Pons (tissue), 1 donor: ENCODE measurements at regions not wholly inside any gene's neighbourhood (a gene's known extent, or its start where the extent isn't known, plus 50 kb on each side); places are given as distances from the start of the nearest gene placed in this dataset.
"Not testable (repeated sequence)": the region's sequence is repeated elsewhere in the genome, so short reads cannot be mapped to it uniquely, and the experiment has no call there.

Experiments
- DNase-seq: peaks from one replicate; pipeline ENCODE4 v3.0.0-alpha.2; 2016; ENCODE audit warnings: low spot score

- peak; percentile 82 for DNase-seq
These were observed 68.5 kb downstream of the TMCO5A start for GRCh38 chr15:38002883-38003477.

- DNase-seq, result no peak
These were observed 69.9 kb downstream of the TMCO5A start for GRCh38 chr15:38004218-38004861.

GRCh38 chr15:38005953-38006808 is 71.7 kb downstream of the TMCO5A start:
- DNase-seq, result peak; percentile 57

- DNase-seq, result no peak
These were observed 76.0 kb downstream of the TMCO5A start for GRCh38 chr15:38010395-38010794.

- DNase-seq, result peak; percentile 21
These were observed 78.5 kb downstream of the TMCO5A start for GRCh38 chr15:38012894-38013293.

- no peak for DNase-seq
These were observed 83.3 kb downstream of the TMCO5A start for GRCh38 chr15:38017721-38018120.

GRCh38 chr15:38019066-38019465 is 84.6 kb downstream of the TMCO5A start:
- DNase-seq, result no peak

- no peak for DNase-seq
These were observed 86.8 kb downstream of the TMCO5A start for GRCh38 chr15:38021259-38021658.

- no peak for DNase-seq
These were observed 90.1 kb downstream of the TMCO5A start for GRCh38 chr15:38024293-38025091.

- DNase-seq, result not testable (repeated sequence)
These were observed 91.2 kb downstream of the TMCO5A start for GRCh38 chr15:38025656-38026055.

GRCh38 chr15:38028869-38029268 is 94.4 kb downstream of the TMCO5A start:
- no peak for DNase-seq

GRCh38 chr15:38029736-38030135 is 95.3 kb downstream of the TMCO5A start:
- no peak for DNase-seq

GRCh38 chr15:38030609-38031008 is 96.2 kb downstream of the TMCO5A start:
- no peak for DNase-seq

GRCh38 chr15:38035701-38036100 is 101.3 kb downstream of the TMCO5A start:
- DNase-seq, result no peak

- no peak for DNase-seq
These were observed 102.4 kb downstream of the TMCO5A start for GRCh38 chr15:38036790-38037338.

- DNase-seq, result no peak
These were observed 104.4 kb downstream of the TMCO5A start for GRCh38 chr15:38038659-38039442.

- no peak for DNase-seq
These were observed 106.2 kb downstream of the TMCO5A start for GRCh38 chr15:38040615-38041014.

- no peak for DNase-seq
These were observed 107.1 kb downstream of the TMCO5A start for GRCh38 chr15:38041576-38041975.

GRCh38 chr15:38042211-38042610 is 107.8 kb downstream of the TMCO5A start:
- no peak for DNase-seq

GRCh38 chr15:38042707-38043445 is 108.4 kb downstream of the TMCO5A start:
- peak; percentile 73 for DNase-seq
